BE2C (cell line): ENCODE measurements at regions not wholly inside any gene's neighbourhood (a gene's known extent, or its start where the extent isn't known, plus 50 kb on each side); places are given as distances from the start of the nearest gene placed in this dataset.

Experiments used
- DNase-seq: peaks from one replicate; pipeline ENCODE4 v3.0.0-alpha.2; 2020
- H3K27me3 ChIP-seq: fragments of 250-450 bp; sonication (Bioruptor Pico); 2 replicates; pipeline ENCODE4 v1.5.1; 2020; ENCODE audit warnings: mild to moderate bottlenecking
- H3K36me3 ChIP-seq: fragments of 250-450 bp; sonication (Bioruptor Pico); 2 replicates; pipeline ENCODE4 v1.5.1; 2020; ENCODE audit warnings: mild to moderate bottlenecking
- H3K4me1 ChIP-seq: fragments of 250-450 bp; sonication (Bioruptor Pico); 2 replicates; pipeline ENCODE4 v1.5.1; 2020
- H3K4me3 ChIP-seq: 2 replicates; pipeline ENCODE4 v1.5.1; 2011; ENCODE audit warnings: low read depth, low read length
- H3K9me3 ChIP-seq: fragments of 250-450 bp; sonication (Bioruptor Pico); 2 replicates; pipeline ENCODE4 v1.5.1; 2020
- TF ChIP-seq, protein P1 (sequence below): IDR thresholded peaks from 2 replicates; pipeline ENCODE4 v1.5.1; 2012; ENCODE audit warnings: mild to moderate bottlenecking, low read depth, low read length

DNA sequence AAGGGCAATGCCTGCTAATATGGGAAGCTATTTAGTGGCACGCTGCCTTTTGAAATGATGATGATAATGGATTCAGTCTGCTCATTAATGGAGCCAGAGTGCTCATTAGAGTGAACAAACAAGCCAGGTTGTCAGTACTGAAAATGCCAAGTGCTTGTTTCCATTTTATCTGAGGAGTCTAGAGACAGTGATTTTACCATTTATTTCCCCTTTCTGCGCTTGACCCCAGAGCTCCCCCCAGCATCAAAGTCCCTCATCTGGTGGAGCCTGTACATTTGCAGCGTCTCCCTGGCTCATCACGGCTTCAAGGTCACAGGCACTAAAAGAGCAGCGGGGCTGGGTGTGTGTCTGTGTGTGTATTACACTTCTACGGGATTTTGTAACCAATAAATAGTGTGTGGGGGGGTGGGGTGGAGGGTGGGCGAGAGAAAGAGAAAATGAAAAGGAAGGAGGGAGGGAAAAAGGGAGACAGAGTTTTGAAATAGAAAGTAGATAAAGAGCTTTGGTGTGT lies 553.8 kb downstream of the TFEC start:
- no peaks in the 10 kb centered on the region for H3K9me3 ChIP-seq
- H3K27me3 ChIP-seq, result no peaks in the 10 kb centered on the region
- no peak for DNase-seq
- TF ChIP-seq, protein P1, sequence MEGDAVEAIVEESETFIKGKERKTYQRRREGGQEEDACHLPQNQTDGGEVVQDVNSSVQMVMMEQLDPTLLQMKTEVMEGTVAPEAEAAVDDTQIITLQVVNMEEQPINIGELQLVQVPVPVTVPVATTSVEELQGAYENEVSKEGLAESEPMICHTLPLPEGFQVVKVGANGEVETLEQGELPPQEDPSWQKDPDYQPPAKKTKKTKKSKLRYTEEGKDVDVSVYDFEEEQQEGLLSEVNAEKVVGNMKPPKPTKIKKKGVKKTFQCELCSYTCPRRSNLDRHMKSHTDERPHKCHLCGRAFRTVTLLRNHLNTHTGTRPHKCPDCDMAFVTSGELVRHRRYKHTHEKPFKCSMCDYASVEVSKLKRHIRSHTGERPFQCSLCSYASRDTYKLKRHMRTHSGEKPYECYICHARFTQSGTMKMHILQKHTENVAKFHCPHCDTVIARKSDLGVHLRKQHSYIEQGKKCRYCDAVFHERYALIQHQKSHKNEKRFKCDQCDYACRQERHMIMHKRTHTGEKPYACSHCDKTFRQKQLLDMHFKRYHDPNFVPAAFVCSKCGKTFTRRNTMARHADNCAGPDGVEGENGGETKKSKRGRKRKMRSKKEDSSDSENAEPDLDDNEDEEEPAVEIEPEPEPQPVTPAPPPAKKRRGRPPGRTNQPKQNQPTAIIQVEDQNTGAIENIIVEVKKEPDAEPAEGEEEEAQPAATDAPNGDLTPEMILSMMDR, result no peak
- H3K4me1 ChIP-seq, result no peaks in the 10 kb centered on the region
- no peaks in the 10 kb centered on the region for H3K36me3 ChIP-seq
- H3K4me3 ChIP-seq, result no peak overlapping the region

DNA sequence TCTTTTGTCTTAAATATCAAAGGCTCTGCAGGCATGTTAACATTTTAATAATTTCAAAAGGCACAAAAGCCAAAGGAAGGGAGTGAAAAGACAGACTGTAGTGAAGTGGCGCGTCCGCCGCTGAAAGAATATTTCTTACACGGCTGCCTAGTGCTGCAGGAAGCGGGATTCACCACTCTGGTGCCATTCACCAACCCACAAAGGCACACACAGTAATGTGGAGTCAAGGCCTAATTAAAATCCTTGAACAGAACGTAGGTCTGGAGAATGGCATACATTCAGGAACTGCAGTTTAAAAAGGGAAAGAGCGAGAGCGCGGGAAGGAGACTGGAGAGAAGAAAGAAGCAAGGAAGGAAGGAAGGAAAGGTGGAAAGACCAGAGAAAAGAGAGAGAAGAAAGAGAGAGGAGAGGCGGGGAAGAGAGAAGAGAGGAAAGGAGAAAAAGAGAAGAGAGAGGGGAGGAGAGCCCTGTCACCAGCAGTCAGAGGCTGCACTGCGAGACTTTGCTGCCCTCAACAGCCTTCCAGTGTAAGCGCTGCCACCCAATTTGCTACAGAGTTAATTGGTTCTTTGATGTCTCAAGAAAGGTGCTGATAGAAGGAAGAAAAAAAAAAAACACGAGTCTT lies 554.0 kb downstream of the MDFIC start:
- no peaks in the 10 kb centered on the region for H3K4me1 ChIP-seq
- no peak overlapping the region for H3K4me3 ChIP-seq
- no peaks in the 10 kb centered on the region for H3K36me3 ChIP-seq
- H3K27me3 ChIP-seq, result no peaks in the 10 kb centered on the region
- no peak for DNase-seq
- H3K9me3 ChIP-seq, result no peaks in the 10 kb centered on the region
- TF ChIP-seq, protein P1, result no peak

DNA sequence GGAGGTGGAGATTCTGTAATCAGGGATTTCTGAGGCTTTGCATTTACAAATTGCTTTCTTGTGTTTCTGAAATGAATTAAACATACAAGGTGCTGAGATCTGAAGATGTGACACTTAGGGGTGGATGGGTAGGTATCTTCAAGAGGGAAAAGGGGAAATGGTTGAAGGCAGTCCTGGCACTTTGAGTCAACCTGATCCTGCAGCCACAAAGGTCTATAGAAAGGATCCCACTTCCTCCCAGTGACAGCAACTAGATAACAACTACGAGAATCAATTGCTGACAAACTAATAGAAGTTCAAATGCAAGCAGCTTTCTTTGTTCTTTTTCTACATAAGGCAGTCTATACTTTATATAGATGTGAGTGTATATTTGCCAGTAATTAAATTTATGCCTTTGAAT lies 553.3 kb downstream of the MDFIC start:
- DNase-seq, result no peak
- Histone ChIP-seq H3K27me3 (no peaks in the 10 kb centered on the region), H3K36me3 (no peaks in the 10 kb centered on the region), H3K4me3 (no peak overlapping the region), H3K4me1 (no peaks in the 10 kb centered on the region), H3K9me3 (no peaks in the 10 kb centered on the region)
- TF ChIP-seq, protein P1, result no peak

DNA sequence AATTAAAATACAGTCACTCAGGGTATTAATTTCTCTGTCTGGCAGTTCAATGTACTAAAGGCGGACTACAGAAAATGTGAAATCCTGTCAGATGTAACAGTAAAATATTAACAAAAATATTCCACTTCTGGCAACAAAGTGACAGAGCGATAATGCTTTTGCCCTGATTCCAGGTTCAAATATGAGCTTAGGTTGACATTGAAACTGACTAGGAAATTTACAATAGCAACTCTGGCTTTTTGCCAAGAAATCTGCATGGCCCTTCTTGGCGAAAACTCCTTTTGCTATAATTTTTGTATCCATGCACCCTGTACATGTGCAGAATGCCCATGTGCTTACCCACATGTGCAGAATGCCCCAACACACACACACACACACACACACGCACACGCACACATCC lies 552.2 kb downstream of the MDFIC start:
- Histone ChIP-seq H3K27me3 (no peaks in the 10 kb centered on the region), H3K9me3 (no peaks in the 10 kb centered on the region), H3K4me3 (no peak overlapping the region), H3K4me1 (no peaks in the 10 kb centered on the region), H3K36me3 (no peaks in the 10 kb centered on the region)
- TF ChIP-seq, protein P1, result no peak
- DNase-seq, result no peak

DNA sequence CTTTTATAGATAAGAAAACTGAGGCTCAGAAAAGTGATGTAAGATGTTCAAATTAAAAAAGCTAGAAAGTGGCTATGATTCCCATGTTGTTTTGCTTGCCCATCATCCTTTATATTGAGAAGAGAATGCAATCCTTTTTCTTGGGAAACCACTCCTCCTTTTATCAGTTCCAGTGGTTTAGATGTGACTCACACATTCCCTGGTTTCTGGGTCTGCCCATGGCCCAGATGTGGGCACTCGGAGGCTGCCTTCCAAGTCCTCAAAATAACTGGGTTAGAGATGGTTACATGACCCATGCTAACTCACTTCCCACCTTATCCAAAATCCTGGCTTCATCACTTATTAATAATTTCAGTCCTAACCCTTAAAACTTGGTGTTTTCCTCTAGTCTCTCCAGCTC lies 550.0 kb downstream of the MDFIC start:
- H3K4me1 ChIP-seq, result no peaks in the 10 kb centered on the region
- no peaks in the 10 kb centered on the region for H3K9me3 ChIP-seq
- no peak for DNase-seq
- TF ChIP-seq, protein P1, result no peak
- H3K27me3 ChIP-seq, result no peaks in the 10 kb centered on the region
- no peaks in the 10 kb centered on the region for H3K36me3 ChIP-seq
- no peak overlapping the region for H3K4me3 ChIP-seq

DNA sequence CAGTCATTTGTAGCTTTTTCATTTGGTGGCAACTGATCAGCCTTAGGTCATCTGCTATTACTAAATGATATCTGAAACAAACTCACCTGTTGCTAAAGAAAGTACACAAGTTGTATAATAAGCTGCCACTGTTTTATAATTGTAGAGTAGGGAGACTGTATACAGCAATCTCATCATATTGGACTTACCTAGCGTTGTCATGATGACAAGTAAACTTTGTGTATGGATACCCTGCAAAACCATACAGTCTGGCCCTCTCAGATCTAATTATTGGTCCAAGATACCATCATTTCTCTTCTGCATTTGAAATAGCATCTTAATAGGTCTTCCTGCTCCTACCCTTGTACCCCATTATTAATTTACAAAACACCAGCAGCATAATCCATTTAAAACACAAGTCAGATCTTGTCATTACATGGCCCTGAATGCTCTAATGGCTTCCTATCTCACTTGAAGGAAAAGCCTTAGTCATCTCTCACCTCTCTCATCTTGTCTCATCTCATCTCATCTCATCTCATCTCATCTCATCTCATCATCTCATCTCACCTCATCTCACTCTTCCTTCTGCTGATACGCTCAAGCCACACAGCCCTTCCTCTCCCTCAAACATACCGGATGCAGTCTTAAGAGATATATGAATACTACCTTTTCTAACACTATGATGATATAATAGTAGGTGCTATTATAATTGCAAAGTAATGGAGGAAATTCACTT lies 540.6 kb downstream of the MDFIC start:
- TF ChIP-seq, protein P1, result no peak
- no peaks in the 10 kb centered on the region for H3K36me3 ChIP-seq

More for the DNA sequence above, 540.6 kb downstream of the MDFIC start:
- H3K27me3 ChIP-seq, result no peaks in the 10 kb centered on the region
- H3K4me1 ChIP-seq, result no peaks in the 10 kb centered on the region
- DNase-seq, result no peak
- H3K9me3 ChIP-seq, result no peaks in the 10 kb centered on the region
- no peak overlapping the region for H3K4me3 ChIP-seq
